ENCODE measurements at regions not wholly inside any gene's neighbourhood (a gene's known extent, or its start where the extent isn't known, plus 50 kb on each side); places are given as distances from the start of the nearest gene placed in this dataset.

DNA sequence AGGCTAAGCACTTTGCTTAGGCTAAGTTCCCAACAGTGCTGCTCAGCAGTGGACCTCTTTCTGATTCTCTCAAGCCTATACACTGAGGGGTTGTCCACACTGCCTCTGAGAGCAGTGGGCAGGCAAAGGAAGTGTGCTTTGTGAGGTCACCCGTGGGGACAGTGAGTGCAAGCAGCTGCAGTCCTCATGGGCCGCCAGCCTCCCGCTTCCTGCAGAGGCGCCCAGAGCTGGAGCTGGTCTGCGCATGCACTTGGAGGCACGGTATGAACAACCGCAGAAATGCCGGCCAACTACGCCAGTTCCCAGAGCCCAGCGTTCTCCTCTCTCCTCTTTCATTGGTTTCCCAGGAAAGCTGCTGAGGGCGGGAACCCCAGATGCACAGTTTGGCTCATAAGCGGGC is 149.5 kb upstream of the DLX2 start:
- Histone ChIP-seq H3K4me1 (ENCODE audit: control insufficient read depth in 1 of 2, insufficient read depth in 2 of 2, low read depth in 1 of 2, low read length in 1 of 2) (peaks cover 6 to 62% of the 10 kb centered on the region in 2 experiments; a peak in 3 of 4 replicates), H3F3A (replicated peaks; ENCODE audit: insufficient read depth) (peaks cover 46% of the 10 kb centered on the region), H4K20me1 (ENCODE audit: insufficient read depth) (no peaks in the 10 kb centered on the region), H2AFZ (ENCODE audit: low read depth) (peak overlapping the region; percentile 19; the same call in 1 of the 2 replicates), H3K9me3 (no peaks in the 10 kb centered on the region), H3K27me3 (ENCODE audit: insufficient read depth) (no peaks in the 10 kb centered on the region), H3K27ac (ENCODE audit: low read depth in 2 of 2, low read length in 1 of 2) (peak overlapping the region in 1 of 2 experiments; percentile 96; a peak in 2 of 4 replicates), H3K4me2 (peak overlapping the region; percentile 17), H3K9me2 (no peaks in the 10 kb centered on the region), H3K9ac (0 out of 2 replicates have a peak overlapping the region, but pooled peaks have one; percentile 42), H3K79me2 (ENCODE audit: insufficient read depth) (no peaks in the 10 kb centered on the region), H3K36me3 (replicated peaks in 1 of 2; ENCODE audit: control insufficient read depth in 1 of 2, insufficient read depth in 2 of 2, low read length in 1 of 2) (no peaks in the 10 kb centered on the region), H3K4me3 (ENCODE audit: low read depth in 2 of 2, low read length in 1 of 2) (no peak overlapping the region)
- ChIA-PET POLR2A (no interaction called here), CTCF (no interaction called here)
- DNase-seq = no peak
- TF ChIP-seq MEF2A (IDR thresholded peaks at IDR 0.05; ENCODE audit: borderline replicate concordance, low read depth) (no peak), ELF1 (IDR thresholded peaks at IDR 0.05) (no peak), FOSL2 (IDR thresholded peaks at IDR 0.05; ENCODE audit: borderline replicate concordance, low read depth) (no peak), FOXJ3 (CRISPR knock-in tag; IDR thresholded peaks at IDR 0.05) (no peak), NRF1 (IDR thresholded peaks at IDR 0.05; ENCODE audit: low read depth, low read length) (no peak), CHD2 (IDR thresholded peaks at IDR 0.05; ENCODE audit: low read length, partially characterized antibody) (no peak), SIN3A (IDR thresholded peaks at IDR 0.05; ENCODE audit: borderline replicate concordance, low read depth, low read length) (no peak)
- TF ChIP-seq, protein P1, sequence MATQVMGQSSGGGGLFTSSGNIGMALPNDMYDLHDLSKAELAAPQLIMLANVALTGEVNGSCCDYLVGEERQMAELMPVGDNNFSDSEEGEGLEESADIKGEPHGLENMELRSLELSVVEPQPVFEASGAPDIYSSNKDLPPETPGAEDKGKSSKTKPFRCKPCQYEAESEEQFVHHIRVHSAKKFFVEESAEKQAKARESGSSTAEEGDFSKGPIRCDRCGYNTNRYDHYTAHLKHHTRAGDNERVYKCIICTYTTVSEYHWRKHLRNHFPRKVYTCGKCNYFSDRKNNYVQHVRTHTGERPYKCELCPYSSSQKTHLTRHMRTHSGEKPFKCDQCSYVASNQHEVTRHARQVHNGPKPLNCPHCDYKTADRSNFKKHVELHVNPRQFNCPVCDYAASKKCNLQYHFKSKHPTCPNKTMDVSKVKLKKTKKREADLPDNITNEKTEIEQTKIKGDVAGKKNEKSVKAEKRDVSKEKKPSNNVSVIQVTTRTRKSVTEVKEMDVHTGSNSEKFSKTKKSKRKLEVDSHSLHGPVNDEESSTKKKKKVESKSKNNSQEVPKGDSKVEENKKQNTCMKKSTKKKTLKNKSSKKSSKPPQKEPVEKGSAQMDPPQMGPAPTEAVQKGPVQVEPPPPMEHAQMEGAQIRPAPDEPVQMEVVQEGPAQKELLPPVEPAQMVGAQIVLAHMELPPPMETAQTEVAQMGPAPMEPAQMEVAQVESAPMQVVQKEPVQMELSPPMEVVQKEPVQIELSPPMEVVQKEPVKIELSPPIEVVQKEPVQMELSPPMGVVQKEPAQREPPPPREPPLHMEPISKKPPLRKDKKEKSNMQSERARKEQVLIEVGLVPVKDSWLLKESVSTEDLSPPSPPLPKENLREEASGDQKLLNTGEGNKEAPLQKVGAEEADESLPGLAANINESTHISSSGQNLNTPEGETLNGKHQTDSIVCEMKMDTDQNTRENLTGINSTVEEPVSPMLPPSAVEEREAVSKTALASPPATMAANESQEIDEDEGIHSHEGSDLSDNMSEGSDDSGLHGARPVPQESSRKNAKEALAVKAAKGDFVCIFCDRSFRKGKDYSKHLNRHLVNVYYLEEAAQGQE (IDR thresholded peaks at IDR 0.05; ENCODE audit: low read depth, low read length) = no peak
- TF ChIP-seq, protein P2, sequence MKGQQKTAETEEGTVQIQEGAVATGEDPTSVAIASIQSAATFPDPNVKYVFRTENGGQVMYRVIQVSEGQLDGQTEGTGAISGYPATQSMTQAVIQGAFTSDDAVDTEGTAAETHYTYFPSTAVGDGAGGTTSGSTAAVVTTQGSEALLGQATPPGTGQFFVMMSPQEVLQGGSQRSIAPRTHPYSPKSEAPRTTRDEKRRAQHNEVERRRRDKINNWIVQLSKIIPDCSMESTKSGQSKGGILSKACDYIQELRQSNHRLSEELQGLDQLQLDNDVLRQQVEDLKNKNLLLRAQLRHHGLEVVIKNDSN (IDR thresholded peaks at IDR 0.05; ENCODE audit: borderline replicate concordance, low read depth) = no peak
- TF ChIP-seq, protein P3, sequence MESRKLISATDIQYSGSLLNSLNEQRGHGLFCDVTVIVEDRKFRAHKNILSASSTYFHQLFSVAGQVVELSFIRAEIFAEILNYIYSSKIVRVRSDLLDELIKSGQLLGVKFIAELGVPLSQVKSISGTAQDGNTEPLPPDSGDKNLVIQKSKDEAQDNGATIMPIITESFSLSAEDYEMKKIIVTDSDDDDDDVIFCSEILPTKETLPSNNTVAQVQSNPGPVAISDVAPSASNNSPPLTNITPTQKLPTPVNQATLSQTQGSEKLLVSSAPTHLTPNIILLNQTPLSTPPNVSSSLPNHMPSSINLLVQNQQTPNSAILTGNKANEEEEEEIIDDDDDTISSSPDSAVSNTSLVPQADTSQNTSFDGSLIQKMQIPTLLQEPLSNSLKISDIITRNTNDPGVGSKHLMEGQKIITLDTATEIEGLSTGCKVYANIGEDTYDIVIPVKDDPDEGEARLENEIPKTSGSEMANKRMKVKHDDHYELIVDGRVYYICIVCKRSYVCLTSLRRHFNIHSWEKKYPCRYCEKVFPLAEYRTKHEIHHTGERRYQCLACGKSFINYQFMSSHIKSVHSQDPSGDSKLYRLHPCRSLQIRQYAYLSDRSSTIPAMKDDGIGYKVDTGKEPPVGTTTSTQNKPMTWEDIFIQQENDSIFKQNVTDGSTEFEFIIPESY (IDR thresholded peaks at IDR 0.05; ENCODE audit: borderline replicate concordance, low read depth) = no peak
- TF ChIP-seq, protein P4, sequence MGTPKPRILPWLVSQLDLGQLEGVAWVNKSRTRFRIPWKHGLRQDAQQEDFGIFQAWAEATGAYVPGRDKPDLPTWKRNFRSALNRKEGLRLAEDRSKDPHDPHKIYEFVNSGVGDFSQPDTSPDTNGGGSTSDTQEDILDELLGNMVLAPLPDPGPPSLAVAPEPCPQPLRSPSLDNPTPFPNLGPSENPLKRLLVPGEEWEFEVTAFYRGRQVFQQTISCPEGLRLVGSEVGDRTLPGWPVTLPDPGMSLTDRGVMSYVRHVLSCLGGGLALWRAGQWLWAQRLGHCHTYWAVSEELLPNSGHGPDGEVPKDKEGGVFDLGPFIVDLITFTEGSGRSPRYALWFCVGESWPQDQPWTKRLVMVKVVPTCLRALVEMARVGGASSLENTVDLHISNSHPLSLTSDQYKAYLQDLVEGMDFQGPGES (IDR thresholded peaks at IDR 0.05; ENCODE audit: low read depth, low read length) = no peak
- 100% methylated on average over 9 of the region's 12 CpGs for WGBS (ENCODE audit: low lambda C conversion rate)
